ENCODE measurements at regions not wholly inside any gene's neighbourhood (a gene's known extent, or its start where the extent isn't known, plus 50 kb on each side); places are given as distances from the start of the nearest gene placed in this dataset.

DNA sequence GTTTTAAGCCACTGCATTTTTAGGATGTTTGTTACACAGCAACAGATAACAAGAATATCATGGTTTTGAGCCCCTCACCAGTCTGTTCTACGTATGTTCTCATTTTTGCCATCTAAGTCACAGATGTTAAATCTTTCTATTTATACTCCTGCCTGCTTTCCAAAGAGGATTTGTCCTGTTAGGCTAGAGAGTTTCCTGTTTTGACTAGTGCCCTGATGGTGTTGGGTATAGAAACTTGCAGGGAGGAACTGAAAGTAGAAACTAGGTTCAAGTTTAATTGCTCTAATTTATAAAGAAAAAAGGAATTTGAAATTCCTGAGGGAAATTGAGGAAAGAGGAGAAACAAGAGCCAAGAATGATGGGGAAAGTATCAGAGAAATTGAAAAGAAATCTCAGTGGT, 74.4 kb upstream of the COCH start:
- H3K27ac ChIP-seq = no peak overlapping the region
- H3K36me3 ChIP-seq = no peaks in the 10 kb centered on the region

DNA sequence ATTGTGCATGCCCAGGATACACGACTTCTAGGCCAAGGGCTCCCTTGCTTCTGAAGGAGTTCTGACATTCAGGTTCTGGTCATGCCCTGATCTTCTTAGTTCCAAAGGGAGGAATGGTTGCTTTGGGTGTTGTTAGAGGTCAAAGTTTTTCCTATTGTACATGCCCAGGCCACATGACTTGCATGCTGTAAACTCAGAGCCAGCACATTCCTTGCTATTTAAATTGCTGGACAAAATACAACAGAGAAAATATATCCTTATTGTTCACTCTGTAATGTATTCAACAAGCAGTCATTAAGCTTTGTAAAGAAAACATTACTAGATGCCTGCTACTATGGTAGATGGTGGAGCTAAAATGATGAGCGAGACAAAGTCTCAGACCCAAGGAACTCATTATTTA, 71.2 kb upstream of the COCH start:
- Histone ChIP-seq H3K4me3 (ENCODE audit: low read depth, low read length) (no peak overlapping the region), H3K36me3 (no peaks in the 10 kb centered on the region), H3K27ac (no peak overlapping the region), H3K27me3 (ENCODE audit: insufficient read depth, low read depth, severe bottlenecking) (no peaks in the 10 kb centered on the region), H3K9me3 (ENCODE audit: severe bottlenecking) (peaks cover 2% of the 10 kb centered on the region)
- TF ChIP-seq, protein P1, sequence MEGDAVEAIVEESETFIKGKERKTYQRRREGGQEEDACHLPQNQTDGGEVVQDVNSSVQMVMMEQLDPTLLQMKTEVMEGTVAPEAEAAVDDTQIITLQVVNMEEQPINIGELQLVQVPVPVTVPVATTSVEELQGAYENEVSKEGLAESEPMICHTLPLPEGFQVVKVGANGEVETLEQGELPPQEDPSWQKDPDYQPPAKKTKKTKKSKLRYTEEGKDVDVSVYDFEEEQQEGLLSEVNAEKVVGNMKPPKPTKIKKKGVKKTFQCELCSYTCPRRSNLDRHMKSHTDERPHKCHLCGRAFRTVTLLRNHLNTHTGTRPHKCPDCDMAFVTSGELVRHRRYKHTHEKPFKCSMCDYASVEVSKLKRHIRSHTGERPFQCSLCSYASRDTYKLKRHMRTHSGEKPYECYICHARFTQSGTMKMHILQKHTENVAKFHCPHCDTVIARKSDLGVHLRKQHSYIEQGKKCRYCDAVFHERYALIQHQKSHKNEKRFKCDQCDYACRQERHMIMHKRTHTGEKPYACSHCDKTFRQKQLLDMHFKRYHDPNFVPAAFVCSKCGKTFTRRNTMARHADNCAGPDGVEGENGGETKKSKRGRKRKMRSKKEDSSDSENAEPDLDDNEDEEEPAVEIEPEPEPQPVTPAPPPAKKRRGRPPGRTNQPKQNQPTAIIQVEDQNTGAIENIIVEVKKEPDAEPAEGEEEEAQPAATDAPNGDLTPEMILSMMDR (IDR thresholded peaks at IDR 0.05; ENCODE audit: low read depth, low read length) = no peak
- no peak for DNase-seq

More for the DNA sequence above, 74.4 kb upstream of the COCH start:
- Histone ChIP-seq H3K27me3 (ENCODE audit: insufficient read depth, low read depth, severe bottlenecking) (no peaks in the 10 kb centered on the region), H3K4me3 (ENCODE audit: low read depth, low read length) (no peak overlapping the region), H3K9me3 (ENCODE audit: severe bottlenecking) (peaks cover 2% of the 10 kb centered on the region)
- no peak for DNase-seq
- TF ChIP-seq, protein P1 (IDR thresholded peaks at IDR 0.05; ENCODE audit: low read depth, low read length) = no peak

- H3K27ac ChIP-seq = no peak overlapping the region
- no peak overlapping the region for H3K4me3 ChIP-seq (ENCODE audit: low read depth, low read length)
- no peak for DNase-seq
- no peaks in the 10 kb centered on the region for H3K27me3 ChIP-seq (ENCODE audit: insufficient read depth, low read depth, severe bottlenecking)
- peaks cover 2% of the 10 kb centered on the region for H3K9me3 ChIP-seq (ENCODE audit: severe bottlenecking)
- no peaks in the 10 kb centered on the region for H3K36me3 ChIP-seq
- TF ChIP-seq, protein P1 (IDR thresholded peaks at IDR 0.05; ENCODE audit: low read depth, low read length) = no peak
Observed at GRCh38 chr14:30805284-30805683, 69.1 kb upstream of the COCH start.

DNA sequence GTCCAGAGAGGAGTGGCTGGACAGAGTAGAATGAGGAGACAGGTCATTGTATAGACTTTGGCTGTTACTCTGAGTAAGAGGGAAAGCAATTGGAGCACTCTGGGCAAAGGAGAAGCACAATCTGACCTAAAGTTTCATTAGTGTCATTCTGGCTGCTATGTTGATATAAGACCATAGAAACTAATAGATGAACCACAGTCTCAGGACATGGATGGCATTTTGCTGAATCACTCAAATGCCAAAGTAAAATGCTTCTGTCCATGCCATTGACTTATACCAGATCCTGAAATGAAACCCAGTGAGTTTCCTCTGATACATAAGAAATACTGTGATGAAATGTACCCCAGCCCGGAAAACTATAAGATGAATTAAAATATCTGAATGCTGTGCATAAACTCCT, 65.8 kb upstream of the COCH start:
- DNase-seq = no peak

DNA sequence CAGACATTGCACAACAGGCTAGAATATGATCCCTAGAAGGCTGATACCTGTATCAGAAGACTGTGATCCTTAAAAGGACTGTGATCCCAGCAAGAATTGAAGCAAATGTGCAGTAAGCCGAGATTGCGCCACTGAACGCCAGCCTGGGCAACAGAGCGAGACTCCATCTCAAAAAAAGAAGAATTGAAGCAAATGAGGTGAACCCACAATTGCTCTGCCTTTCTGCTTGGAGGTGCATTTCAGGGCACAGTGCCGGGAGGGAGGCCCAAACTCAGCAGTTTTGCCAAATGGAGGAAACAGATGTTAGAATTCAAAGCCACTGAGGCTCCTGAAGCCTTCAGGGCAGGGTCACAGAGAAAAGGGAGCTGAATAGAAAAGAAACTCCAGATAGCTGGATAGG, 61.1 kb upstream of the COCH start:
- TF ChIP-seq, protein P1 (IDR thresholded peaks at IDR 0.05; ENCODE audit: low read depth, low read length) = no peak
- no peak overlapping the region for H3K4me3 ChIP-seq (ENCODE audit: low read depth, low read length)
- H3K36me3 ChIP-seq = no peaks in the 10 kb centered on the region
- no peak overlapping the region for H3K27ac ChIP-seq
- no peaks in the 10 kb centered on the region for H3K27me3 ChIP-seq (ENCODE audit: insufficient read depth, low read depth, severe bottlenecking)
- H3K9me3 ChIP-seq (ENCODE audit: severe bottlenecking) = no peaks in the 10 kb centered on the region
- no peak for DNase-seq

More for the DNA sequence above, 65.8 kb upstream of the COCH start:
- Histone ChIP-seq H3K27me3 (ENCODE audit: insufficient read depth, low read depth, severe bottlenecking) (no peaks in the 10 kb centered on the region), H3K9me3 (ENCODE audit: severe bottlenecking) (no peaks in the 10 kb centered on the region), H3K27ac (no peak overlapping the region), H3K4me3 (ENCODE audit: low read depth, low read length) (no peak overlapping the region), H3K36me3 (no peaks in the 10 kb centered on the region)
- TF ChIP-seq, protein P1 (IDR thresholded peaks at IDR 0.05; ENCODE audit: low read depth, low read length) = no peak

GRCh38 chr14:30820674-30821073, 53.7 kb upstream of the COCH start:
- TF ChIP-seq, protein P1 (IDR thresholded peaks at IDR 0.05; ENCODE audit: low read depth, low read length) = no peak
- DNase-seq = no peak
- H3K4me3 ChIP-seq (ENCODE audit: low read depth, low read length) = no peak overlapping the region
- H3K9me3 ChIP-seq (ENCODE audit: severe bottlenecking) = no peaks in the 10 kb centered on the region
- no peaks in the 10 kb centered on the region for H3K36me3 ChIP-seq
- H3K27me3 ChIP-seq (ENCODE audit: insufficient read depth, low read depth, severe bottlenecking) = no peaks in the 10 kb centered on the region
- H3K27ac ChIP-seq = no peak overlapping the region
